Esophagus squamous epithelium (tissue), 5 donors: ENCODE measurements at regions not wholly inside any gene's neighbourhood (a gene's known extent, or its start where the extent isn't known, plus 50 kb on each side); places are given as distances from the start of the nearest gene placed in this dataset.

ENCODE experiments used
- DNase-seq: peaks from one replicate; lab custom pipeline; 2025; lab: John Stamatoyannopoulos, UW
- H3K27ac ChIP-seq, 4 donors: fragments of 200-600 bp; sonication (generic); one replicate each; pipeline ENCODE4 v1.5.1; 2016 to 2019; ENCODE audit warnings: mild to moderate bottlenecking in 1 of 4
- H3K27me3 ChIP-seq, 4 donors: fragments of 200-600 bp; sonication (generic); 1 replicate in 3 of 4; 2 replicates in 1 of 4; pipeline versions ENCODE4 v1.5.1 to v1.6.0; 2017 to 2021; ENCODE audit warnings: antibody characterized with exemption in 1 of 4
- H3K36me3 ChIP-seq, 3 donors: fragments of 200-600 bp; sonication (generic); one replicate each; pipeline ENCODE4 v1.5.1; 2016 to 2019
- H3K4me1 ChIP-seq, 3 donors: fragments of 200-600 bp; sonication (generic); one replicate each; pipeline ENCODE4 v1.5.1; 2017 to 2019
- H3K4me3 ChIP-seq, 4 donors: fragments of 200-600 bp; sonication (generic); 1 replicate in 3 of 4; 2 replicates in 1 of 4; pipeline ENCODE4 v1.5.1; 2016 to 2019; ENCODE audit warnings: mild to moderate bottlenecking in 2 of 4, moderate library complexity in 1 of 4
- H3K9me3 ChIP-seq, 3 donors: fragments of 200-600 bp; sonication (generic); one replicate each; pipeline ENCODE4 v1.5.1; 2016 to 2019
- CTCF ChIP-seq, 6 experiments: fragments of 450-650 bp in 4 of 6; fragments of 200-600 bp in 2 of 6; sonication (generic) in 2 of 6; IDR thresholded peaks; one replicate each; pipeline ENCODE4 v1.5.1; 2016 to 2019; ENCODE audit warnings: antibody characterized with exemption in 6 of 6, mild to moderate bottlenecking in 4 of 6, moderate library complexity in 4 of 6
- POLR2A ChIP-seq, 4 donors: fragments of 450-650 bp; IDR thresholded peaks; one replicate each; pipeline ENCODE4 v1.6.1; 2017; ENCODE audit warnings: antibody characterized with exemption in 4 of 4, mild to moderate bottlenecking in 4 of 4, moderate library complexity in 3 of 4
- WGBS, 2 donors: methylation state at CpG; one replicate each; pipeline ENCODE4 v1.1.5; 2018; 5-methylcytosine and 5-hydroxymethylcytosine counted together
- intact Hi-C: fragments of 100-400 bp; cut with DNase I; formaldehyde crosslinking; loops from one replicate; pipeline ENCODE4 v1.15.0; 2022
- donor health status: DM: yes; HTN: yes; CAD: no.

GRCh38 chr18:55038162-55038561, 78.9 kb upstream of the CCDC68 start:
- 100% methylated on average over 1 of the region's 1 CpG; no CpG with 5 or more reads in 1 of the 2 donors for WGBS, 2 donors
- no peak for TF ChIP-seq POLR2A (IDR thresholded peaks at IDR 0.05)
- TF ChIP-seq CTCF (IDR thresholded peaks at IDR 0.05), result no peak
- no peak for DNase-seq

GRCh38 chr18:55034742-55035141, 75.5 kb upstream of the CCDC68 start:
- TF ChIP-seq POLR2A (IDR thresholded peaks at IDR 0.05) (no peak), CTCF (IDR thresholded peaks at IDR 0.05) (no peak)
- no peaks in the 10 kb centered on the region for H3K27me3 ChIP-seq
- intact Hi-C loops, result no loop called here
- H3K4me1 ChIP-seq, result no peaks in the 10 kb centered on the region
- no peaks in the 10 kb centered on the region for H3K9me3 ChIP-seq
- no peak overlapping the region for H3K4me3 ChIP-seq
- 71 to 84% methylated on average over 4 of the region's 4 CpGs for WGBS, 2 donors
- no peak overlapping the region for H3K27ac ChIP-seq
- no peak for DNase-seq
- no peaks in the 10 kb centered on the region for H3K36me3 ChIP-seq

More at GRCh38 chr18:55038162-55038561, 78.9 kb upstream of the CCDC68 start:
- intact Hi-C loops, result no loop called here
- H3K4me1 ChIP-seq, result no peaks in the 10 kb centered on the region
- no peaks in the 10 kb centered on the region for H3K27me3 ChIP-seq
- H3K4me3 ChIP-seq, result no peak overlapping the region
- H3K36me3 ChIP-seq, result no peaks in the 10 kb centered on the region
- H3K27ac ChIP-seq, result no peak overlapping the region
- no peaks in the 10 kb centered on the region for H3K9me3 ChIP-seq

- no peak for DNase-seq
- Histone ChIP-seq H3K4me1 (no peaks in the 10 kb centered on the region), H3K36me3 (no peaks in the 10 kb centered on the region), H3K27me3 (no peaks in the 10 kb centered on the region), H3K9me3 (no peaks in the 10 kb centered on the region), H3K4me3 (no peak overlapping the region), H3K27ac (no peak overlapping the region)
- intact Hi-C loops, result no loop called here
- 52 to 59% methylated on average over 5 of the region's 5 CpGs for WGBS, 2 donors
- TF ChIP-seq CTCF (IDR thresholded peaks at IDR 0.05) (no peak), POLR2A (IDR thresholded peaks at IDR 0.05) (no peak)
Measured at GRCh38 chr18:55031979-55032378, 72.7 kb upstream of the CCDC68 start.

GRCh38 chr18:55031576-55031975, 72.3 kb upstream of the CCDC68 start:
- no peaks in the 10 kb centered on the region for H3K36me3 ChIP-seq
- WGBS, 2 donors, result 61 to 68% methylated on average over 3 of the region's 3 CpGs
- H3K4me1 ChIP-seq, result no peaks in the 10 kb centered on the region
- no peaks in the 10 kb centered on the region for H3K27me3 ChIP-seq
- no peak for DNase-seq
- no peak overlapping the region for H3K27ac ChIP-seq
- H3K9me3 ChIP-seq, result no peaks in the 10 kb centered on the region
- H3K4me3 ChIP-seq, result no peak overlapping the region
- intact Hi-C loops, result no loop called here
- TF ChIP-seq POLR2A (IDR thresholded peaks at IDR 0.05) (no peak), CTCF (IDR thresholded peaks at IDR 0.05) (no peak)

- Histone ChIP-seq H3K4me1 (no peaks in the 10 kb centered on the region), H3K36me3 (no peaks in the 10 kb centered on the region), H3K27ac (no peak overlapping the region), H3K27me3 (no peaks in the 10 kb centered on the region), H3K4me3 (no peak overlapping the region), H3K9me3 (no peaks in the 10 kb centered on the region)
- 71 to 83% methylated on average over 2 of the region's 2 CpGs for WGBS, 2 donors
- TF ChIP-seq CTCF (IDR thresholded peaks at IDR 0.05), result no peak
- TF ChIP-seq POLR2A (IDR thresholded peaks at IDR 0.05), result no peak
- intact Hi-C loops, result no loop called here
- DNase-seq, result no peak
Measured at GRCh38 chr18:55031164-55031563, 71.9 kb upstream of the CCDC68 start.
